C4-2B (cell line): ENCODE measurements at regions not wholly inside any gene's neighbourhood (a gene's known extent, or its start where the extent isn't known, plus 50 kb on each side); places are given as distances from the start of the nearest gene placed in this dataset.
A peak's percentile ranks its signal among the peaks of the same experiment; 100 is the strongest.

Experiments used
- ZFX ChIP-seq: fragments of 450-650 bp; IDR thresholded peaks from 2 replicates; pipeline ENCODE4 v1.6.1; 2017
- TF ChIP-seq, protein P1 (sequence below): fragments of 450-650 bp; conservative IDR thresholded peaks from 2 replicates; pipeline ENCODE4 v1.5.1; 2017; ENCODE audit warnings: mild to moderate bottlenecking

DNA sequence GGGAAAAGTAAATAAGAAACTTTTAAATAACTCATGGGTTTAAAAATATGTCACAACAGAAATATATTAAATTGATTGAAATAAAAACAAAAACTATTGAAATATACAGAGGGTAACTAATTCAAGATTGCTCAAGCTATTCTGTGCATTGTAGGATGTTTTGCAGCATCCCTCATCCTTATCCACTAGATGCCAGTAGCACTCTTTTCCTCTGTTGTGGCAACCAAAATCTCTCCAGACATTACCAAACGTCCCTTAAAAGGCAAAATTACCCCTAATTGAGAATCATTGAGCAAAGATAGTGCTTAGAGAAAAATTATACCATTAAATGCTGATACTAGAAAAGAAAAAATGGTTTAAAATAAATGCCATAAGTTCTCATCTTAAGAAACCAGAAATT lies 682.6 kb downstream of the RWDD3 start:
- TF ChIP-seq, protein P1, sequence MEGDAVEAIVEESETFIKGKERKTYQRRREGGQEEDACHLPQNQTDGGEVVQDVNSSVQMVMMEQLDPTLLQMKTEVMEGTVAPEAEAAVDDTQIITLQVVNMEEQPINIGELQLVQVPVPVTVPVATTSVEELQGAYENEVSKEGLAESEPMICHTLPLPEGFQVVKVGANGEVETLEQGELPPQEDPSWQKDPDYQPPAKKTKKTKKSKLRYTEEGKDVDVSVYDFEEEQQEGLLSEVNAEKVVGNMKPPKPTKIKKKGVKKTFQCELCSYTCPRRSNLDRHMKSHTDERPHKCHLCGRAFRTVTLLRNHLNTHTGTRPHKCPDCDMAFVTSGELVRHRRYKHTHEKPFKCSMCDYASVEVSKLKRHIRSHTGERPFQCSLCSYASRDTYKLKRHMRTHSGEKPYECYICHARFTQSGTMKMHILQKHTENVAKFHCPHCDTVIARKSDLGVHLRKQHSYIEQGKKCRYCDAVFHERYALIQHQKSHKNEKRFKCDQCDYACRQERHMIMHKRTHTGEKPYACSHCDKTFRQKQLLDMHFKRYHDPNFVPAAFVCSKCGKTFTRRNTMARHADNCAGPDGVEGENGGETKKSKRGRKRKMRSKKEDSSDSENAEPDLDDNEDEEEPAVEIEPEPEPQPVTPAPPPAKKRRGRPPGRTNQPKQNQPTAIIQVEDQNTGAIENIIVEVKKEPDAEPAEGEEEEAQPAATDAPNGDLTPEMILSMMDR = peak; percentile 57
- no peak for TF ChIP-seq ZFX
